GM21619 (cell line): ENCODE measurements at regions not wholly inside any gene's neighbourhood (a gene's known extent, or its start where the extent isn't known, plus 50 kb on each side); places are given as distances from the start of the nearest gene placed in this dataset.
"Not testable (repeated sequence)": the region's sequence is repeated elsewhere in the genome, so short reads cannot be mapped to it uniquely, and the experiment has no call there.

Experiments used
- ATAC-seq: cut with Tn5 transposase; IDR thresholded peaks from one replicate; pipeline ENCODE4 v1.9.1; 2021; ENCODE audit not compliant: unreplicated experiment

DNA sequence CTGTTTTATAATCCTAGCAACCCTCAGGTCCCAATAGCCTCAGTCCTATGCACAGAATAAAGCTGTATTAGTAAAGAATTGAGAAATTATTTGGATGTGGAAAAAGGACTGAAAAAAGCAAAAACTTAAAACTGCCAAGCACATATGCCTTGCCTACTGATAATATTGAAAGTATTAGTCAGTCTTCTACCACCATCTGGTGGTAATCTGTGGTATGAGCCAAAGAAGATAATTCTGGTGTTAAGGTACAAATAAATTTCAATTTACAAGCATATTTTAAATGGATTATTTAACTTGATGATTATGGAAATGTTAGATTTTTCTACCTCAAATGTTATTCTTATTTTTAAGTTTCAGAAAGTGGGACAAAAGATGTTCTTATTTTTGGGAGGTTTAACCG lies 460.3 kb upstream of the KLHL1 start:
- peak; percentile 85 for ATAC-seq

- no peak for ATAC-seq
These were observed 436.5 kb upstream of the KLHL1 start for GRCh38 chr13:70544706-70545105.

- ATAC-seq: no peak
These were observed 433.2 kb upstream of the KLHL1 start for GRCh38 chr13:70541451-70541850.

DNA sequence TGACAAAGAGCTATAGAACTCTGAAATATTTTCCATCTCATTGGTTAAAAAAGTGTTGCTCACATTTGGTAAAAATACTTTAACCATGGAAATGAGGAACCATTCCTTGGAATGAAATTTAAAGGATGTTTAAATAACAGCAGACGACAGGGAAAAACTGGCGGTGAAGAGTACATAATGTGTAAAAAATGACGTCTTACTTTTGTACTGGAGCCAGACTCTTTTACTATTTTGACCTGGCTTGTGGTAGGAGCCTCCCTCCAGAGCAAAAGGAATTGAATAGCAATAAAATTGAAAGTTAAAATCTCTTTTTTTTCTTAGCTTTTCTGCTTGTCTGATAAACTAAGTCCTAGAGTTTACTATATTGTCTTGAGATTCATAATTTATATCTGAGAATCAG lies 426.2 kb upstream of the KLHL1 start:
- no peak for ATAC-seq

GRCh38 chr13:70529652-70530051 lies 421.4 kb upstream of the KLHL1 start:
- no peak for ATAC-seq

DNA sequence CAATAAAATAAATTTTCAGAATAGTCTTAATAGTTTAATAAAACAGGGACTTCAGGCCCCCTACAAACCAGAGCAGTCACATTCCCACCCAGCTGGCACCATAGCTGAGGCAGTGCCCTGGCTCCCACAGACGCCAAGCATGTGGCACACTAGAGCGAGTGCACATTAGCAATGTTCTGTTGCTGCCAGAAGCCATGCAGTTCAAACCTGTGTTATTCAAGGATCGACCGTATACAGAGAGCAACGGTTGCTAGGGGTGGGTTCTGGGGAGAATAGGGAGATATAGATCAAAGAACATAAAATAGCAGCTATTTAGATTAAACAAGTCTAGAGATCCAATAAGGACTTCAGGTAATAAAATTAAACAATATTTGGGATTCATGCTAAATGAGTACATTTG lies 419.3 kb upstream of the KLHL1 start:
- ATAC-seq: no peak

- ATAC-seq: no peak
These were observed 415.4 kb upstream of the KLHL1 start for GRCh38 chr13:70523622-70524021.

DNA sequence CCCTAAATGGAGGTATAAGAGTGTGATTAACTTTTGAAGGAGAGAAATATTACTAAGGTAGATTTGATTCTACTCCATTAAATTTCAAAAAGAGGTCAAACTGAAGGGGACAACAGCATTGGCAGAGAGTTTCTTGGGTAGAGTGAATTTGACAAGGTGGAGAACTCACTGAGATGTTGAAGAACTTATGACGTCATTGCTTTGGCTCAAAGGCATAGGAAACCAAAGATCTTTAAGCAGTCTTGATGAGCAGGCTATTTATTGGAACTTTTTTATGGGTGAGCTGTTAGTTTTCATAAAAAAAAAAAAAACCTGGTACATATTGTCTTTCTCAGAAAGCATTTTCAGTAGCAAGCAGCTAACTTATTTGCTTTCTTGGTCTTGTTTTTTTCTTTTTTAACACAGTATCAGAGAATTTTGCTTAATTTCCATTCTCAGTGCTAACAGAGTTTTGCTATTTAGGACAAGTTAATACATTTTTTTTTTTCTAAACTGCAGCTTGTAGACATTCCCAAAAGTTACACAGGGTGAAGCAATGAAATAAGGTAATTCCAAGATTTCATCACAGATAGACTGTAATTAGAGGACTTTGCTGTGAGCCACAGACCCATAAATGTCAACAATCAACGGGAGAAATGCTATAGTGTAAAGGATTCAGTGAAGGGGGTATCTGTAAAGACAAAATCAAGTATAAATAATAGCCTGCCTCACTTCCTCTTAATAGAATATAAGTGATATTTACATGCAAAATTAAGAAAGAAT lies 412.2 kb upstream of the KLHL1 start:
- no peak for ATAC-seq

DNA sequence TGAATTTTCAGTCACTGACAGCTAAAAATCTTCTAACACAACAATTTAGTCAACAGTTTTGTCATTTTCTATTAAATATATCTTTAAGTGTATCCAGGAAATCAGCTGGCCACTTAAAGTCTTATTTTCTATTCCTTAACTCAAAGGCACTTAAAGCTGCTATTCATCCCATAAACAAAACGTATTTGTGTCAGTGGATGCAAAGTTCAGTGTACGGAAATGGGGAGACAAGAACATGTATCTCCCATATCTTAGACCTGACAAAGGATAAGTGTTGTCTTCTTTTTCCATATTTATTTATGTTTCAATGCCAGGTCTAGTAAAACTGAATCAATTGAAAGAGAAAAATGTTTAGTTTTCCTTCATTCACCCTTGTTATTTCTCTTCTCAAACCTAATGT lies 409.8 kb upstream of the KLHL1 start:
- no peak for ATAC-seq

DNA sequence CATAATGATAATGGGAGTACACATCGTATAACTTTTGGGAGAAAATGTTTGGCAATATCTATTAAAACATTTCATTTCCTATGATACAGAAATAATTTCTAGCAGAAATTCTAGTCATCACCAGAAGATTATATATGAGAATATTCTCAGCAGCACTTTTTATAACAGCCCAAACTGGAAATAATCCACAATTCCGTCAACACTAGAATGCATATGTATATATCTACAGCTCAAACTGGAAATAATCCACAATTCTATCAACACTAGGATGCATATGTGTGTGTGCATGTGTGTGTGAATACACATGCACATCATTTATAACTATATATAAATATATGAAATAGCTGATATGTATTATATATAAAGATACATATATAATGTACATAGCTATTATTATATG lies 408.0 kb upstream of the KLHL1 start:
- ATAC-seq: no peak

DNA sequence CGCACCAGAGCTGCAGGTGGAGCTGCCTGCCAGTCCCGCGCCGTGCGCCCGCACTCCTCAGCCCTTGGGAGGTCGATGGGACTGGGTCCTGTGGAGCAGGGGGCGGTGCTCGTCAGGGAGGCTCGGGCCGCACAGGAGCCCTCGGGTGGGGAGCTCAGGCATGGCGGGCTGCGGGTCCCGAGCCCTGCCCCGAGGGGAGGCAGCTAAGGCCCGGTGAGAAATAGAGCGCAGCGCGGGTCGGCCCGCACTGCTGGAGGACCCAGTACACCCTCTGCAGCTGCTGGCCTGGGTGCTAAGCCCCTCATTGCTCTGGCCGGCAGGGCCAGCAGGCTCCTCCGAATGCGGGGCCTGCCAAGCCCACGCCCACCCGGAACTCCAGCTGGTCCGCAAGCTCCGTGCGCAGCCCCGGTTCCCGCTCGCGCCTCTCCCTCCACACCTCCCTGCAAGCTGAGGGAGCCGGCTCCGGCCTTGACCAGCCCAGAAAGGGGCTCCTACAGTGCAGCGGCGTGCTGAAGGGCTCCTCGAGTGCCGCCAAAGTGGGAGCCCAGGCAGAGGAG lies 403.7 kb upstream of the KLHL1 start:
- ATAC-seq: not testable (repeated sequence)

- ATAC-seq: no peak
These were observed 397.6 kb upstream of the KLHL1 start for GRCh38 chr13:70505809-70506208.

- ATAC-seq: no peak
These were observed 394.7 kb upstream of the KLHL1 start for GRCh38 chr13:70502944-70503343.

GRCh38 chr13:70490320-70490935 lies 382.2 kb upstream of the KLHL1 start:
- no peak for ATAC-seq

- ATAC-seq: no peak
These were observed 376.7 kb upstream of the KLHL1 start for GRCh38 chr13:70484931-70485330.

DNA sequence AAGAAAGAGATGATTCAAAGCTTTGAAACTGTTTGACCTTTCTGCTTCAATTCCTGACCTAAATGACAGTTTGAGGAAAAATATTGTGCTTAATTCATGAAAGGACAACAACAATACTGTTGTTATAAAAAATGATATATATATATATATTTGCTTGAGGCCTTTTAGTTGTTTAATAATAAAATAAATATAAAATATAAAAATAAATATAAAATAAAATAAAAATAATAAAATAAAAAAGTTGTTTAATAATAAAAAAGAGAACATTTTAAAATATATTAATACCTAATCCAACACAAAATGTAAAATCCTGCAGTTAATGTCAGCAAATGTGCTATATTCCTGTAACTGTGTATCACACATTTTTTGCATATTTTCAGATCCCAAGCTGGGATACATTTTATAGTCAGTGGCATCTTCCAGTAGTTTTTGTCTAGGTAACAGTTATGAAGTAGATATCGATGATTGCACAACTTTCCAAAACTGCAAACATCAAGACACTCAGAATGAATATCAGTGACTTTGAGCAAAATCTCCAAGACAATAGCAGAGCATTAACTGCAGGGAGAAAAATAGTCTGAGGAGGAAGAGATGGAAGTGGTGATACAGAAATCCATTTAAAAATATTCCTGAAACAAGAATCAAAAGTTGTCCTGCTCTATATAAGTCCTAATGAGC lies 375.5 kb upstream of the KLHL1 start:
- no peak for ATAC-seq

DNA sequence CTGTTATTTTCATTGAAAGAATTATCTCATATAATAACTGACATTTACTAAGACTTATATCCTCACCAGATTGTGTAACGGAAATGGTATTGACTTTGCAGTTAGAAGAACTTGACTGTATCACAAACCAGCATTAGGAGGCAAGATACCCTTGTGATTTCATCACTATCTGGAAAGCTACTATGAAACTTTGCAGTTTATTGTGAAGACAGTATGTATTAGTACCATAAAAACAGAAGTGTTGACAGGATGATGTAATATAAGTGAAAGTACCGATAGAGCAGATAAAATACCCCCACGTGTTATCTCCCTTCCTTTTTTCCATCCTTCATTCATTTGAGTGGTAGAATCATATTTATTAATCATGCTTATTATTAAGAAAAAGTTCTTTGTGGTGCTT lies 365.7 kb upstream of the KLHL1 start:
- no peak for ATAC-seq

DNA sequence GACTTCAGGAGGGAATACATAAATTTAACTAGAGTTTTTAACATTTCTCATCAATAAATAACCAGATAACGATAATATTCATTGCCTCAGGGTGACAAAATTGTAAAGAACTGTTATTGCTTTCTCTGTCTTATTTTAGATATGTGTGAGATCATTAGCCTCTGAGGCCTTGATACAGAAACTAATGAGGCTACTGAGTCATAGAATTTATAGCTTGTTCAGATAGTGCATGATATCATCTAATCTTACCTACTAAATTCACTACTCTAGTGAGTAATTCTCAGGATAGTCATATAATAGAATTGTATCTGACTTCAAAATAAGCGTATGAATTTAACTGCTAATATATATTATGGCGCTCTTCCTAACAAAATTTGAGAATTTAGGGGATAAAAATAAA lies 360.8 kb upstream of the KLHL1 start:
- no peak for ATAC-seq

DNA sequence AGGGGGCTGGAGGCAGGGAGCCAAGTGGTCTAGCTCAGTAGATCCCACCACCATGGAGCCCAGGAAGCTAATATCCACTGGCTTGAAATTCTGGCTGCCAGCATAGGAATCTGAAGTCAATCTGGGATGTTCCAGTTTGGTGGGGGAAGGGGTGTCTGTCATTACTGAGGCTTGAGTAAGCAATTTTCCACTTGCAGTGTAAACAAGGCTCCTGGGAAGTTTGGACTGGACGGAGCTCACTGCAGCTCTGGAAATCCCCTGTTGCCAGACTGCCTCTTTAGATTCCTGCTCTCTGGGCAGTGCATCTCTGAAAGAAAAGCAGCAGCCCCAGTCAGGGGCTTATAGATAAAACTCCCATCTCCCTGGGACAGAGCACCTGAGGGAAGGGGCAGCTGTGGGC lies 349.2 kb upstream of the KLHL1 start:
- no peak for ATAC-seq

DNA sequence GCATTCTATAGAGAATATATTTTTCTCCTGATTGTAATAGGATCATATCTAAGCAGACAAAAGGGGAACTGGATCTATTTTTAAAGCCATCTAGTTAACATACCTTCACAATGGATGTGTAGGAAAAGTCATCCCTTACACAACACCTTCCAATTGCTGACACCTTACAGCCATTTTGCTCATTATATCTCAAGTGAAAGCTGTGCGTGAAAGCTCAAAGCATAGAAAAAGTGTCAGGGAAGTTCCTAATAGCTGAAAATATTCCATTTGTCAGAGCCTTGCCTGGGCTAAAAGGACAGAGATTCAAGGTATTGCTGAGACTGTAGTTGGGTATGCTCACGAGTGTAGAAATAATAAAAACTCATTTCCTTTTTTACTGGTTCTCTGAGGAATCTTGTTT lies 340.6 kb upstream of the KLHL1 start:
- ATAC-seq: no peak

DNA sequence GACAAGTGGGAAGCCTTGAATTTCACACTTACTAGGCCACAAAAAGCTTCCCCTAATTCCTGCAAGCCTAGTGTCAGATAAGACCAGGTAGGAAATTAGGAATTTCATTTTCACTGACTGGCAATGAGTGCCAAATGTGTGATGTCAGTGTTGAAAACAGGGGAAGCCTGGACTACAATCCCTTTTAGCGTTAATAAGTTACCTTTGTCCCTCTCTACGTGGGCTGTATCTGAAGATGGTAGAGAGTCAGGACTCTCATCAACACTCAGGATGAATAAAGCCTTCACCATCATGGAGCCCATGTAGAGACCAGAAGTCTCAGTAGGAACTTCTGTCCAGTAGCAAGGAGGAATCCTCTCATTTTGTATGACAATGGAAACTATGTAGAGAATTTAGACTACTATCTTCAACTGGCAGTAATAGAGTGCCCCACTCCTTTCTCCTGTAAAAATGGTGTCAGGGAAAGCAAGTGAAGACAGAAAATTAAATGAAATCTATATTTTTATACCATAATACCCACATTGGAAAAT lies 324.1 kb upstream of the KLHL1 start:
- no peak for ATAC-seq

- no peak for ATAC-seq
These were observed 322.0 kb upstream of the KLHL1 start for GRCh38 chr13:70430256-70430655.
